HG03432 (cell line): ENCODE measurements at regions not wholly inside any gene's neighbourhood (a gene's known extent, or its start where the extent isn't known, plus 50 kb on each side); places are given as distances from the start of the nearest gene placed in this dataset.
"Not testable (repeated sequence)": the region's sequence is repeated elsewhere in the genome, so short reads cannot be mapped to it uniquely, and the experiment has no call there.

Source experiments
- ATAC-seq: cut with Tn5 transposase; IDR thresholded peaks from one replicate; pipeline ENCODE4 v1.9.1; 2021; ENCODE audit warnings: mild to moderate bottlenecking, moderate library complexity; ENCODE audit not compliant: unreplicated experiment

- no peak for ATAC-seq
These were observed 114.3 kb downstream of the MPP7 start for GRCh38 chr10:28188526-28188925.

DNA sequence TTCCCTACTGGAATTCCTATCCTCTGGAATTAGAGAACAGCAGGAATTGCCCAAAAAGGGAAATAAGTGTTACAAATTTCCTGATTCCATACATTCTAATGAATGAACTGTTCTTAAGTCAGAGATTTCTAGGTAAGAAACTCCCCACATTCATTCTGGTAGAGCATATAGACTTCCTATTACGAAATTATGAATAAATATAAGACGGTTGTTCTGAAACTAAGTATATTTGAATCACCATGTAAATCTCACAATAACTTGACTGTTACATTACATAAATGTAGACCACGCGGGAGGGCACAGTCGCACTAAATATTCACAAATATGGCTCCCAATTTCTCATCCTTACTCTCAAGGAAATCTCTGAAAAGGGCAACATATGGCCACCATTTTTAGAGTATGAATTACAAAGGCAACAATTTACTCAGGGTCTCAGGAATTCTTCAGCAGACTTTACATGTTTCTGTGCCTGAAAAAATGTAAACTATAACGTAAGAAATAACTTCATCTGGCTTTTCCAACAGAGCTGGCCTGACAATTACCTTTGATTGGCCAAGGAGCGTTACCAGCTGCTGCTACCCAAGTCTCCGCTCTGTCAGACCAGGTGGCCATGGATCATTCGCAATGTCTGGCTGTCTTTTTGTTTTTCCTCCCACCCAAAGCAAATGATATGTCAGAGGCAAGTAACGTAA, 115.8 kb downstream of the MPP7 start:
- no peak for ATAC-seq

- no peak for ATAC-seq
These were observed 116.4 kb downstream of the MPP7 start for GRCh38 chr10:28186461-28186860.

DNA sequence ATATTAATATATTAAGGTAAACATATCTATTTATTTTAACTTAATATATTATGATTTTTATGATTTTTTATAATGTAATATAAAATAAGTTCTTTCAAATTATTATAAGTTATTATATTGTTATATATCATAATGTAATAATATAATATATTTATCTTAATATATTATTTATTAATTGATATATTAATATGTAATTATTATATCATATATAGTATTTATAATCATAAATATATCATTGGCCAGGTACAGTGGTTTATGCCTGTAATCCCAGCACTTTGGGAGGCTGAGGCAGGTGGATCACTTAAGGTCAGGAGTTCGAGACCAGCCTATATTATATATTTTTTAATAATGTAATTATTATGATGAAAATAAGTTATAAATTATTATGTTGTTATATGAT, 118.1 kb downstream of the MPP7 start:
- no peak for ATAC-seq

DNA sequence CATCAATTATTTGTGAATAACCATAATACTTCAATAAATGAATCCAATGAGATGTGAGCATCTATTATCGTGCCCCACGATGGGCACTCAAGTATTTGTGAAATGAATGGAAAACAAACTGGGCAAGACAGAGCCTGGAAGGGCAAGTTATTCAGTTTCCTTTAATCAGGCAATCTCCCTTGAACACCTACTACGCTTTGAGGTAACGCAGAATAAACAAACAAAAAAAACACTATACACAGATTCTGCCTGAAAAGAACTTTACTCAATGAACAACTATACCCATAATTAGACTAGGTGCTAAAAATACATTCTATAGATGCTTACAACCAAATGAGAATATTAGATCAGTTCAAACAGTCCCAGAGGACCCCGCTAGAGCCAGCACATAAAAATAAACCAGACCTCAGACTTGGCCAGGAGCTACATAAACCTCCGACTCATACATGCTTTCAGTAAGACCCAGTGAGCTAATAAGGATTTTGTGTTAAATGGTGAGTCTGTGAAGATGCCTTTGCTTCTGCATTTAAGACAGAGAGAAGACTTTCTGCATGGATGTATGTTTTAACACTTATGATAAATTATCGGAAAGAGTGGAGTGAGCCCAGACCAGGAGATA, 121.3 kb downstream of the MPP7 start:
- ATAC-seq, result no peak

DNA sequence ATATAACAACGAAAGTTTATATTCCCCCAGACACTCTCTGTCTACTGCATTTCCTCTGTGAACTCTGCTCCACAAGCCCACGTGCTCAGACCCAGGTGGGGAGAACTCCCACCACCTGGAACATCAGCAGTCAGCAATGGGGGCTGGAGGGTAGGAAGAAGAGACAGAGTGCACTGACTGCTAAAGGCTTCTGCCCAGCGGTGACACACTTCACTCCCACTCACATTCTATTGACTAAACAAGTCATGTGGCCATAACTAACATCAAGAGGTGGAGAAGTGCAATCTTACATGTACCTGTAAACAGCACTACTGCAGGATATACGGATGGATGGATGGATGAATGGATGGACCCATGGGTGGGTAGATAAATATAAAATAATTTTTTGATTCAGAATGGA, 122.2 kb downstream of the MPP7 start:
- no peak for ATAC-seq

- no peak for ATAC-seq
These were observed 123.1 kb downstream of the MPP7 start for GRCh38 chr10:28179743-28180099.

DNA sequence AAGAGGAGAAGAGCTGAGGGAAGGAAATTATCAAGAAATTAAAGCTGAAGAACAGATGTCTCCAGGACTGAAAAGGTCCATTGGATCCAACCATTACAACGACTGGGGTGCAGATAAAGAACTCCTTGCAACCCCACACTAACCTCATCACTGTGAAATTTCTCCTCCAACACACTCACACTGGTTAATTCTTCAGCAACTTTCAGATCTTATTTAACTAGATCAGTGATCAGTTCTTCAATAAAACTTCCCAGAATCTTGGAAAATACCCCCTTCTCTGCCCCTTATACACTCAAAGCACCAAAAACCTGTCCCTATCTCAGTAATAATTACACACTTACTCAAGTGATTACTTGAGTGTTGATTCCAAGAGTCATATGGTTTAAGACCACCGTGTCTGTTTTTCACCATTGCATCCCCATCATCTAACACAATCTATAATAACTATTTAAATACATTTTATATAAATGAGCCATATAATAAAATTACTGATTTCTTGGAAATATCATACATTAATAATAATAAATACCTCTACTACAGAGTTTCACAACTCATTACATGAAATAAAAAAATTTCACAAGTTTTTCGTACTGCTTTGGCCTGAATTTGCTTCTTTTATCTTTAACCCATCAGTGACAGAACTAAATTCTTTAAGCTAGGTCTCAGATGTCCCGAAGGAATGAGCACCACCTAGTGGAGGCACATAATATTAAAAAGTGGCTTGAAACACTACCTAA, 123.7 kb downstream of the MPP7 start:
- peak; percentile 62 for ATAC-seq

DNA sequence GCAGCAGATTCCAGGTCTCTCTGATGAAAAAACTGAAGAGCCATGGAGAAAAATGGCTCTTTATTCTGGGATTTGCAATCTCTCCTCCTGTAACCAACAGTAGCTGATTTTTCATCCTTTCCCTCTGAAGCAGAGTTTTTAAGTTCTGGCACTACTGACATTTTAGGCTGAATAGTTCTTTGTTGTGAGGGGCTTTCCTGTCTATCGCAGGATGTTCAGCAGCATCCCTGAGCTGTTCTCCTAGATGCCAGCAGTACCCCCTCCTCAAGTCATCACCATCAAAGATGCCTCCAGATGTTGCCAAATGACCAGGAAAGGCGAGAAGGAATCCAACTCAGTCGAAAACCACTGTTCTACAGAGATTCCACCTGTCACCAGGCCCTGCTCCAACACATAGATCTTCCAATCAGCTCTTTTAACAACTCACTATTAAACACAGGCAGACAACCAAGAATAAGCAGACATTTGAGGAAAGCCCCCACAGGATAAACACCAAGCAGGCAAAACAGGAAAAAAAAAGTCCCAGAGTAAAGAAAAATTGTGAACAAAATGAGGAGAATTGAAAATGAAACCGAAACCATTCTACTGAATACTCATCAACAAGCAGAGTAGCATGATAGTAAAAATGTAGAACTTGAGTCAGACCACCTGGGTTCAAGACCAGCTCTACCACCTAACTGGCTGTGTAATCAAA, 124.8 kb downstream of the MPP7 start:
- peak; percentile 74 for ATAC-seq

DNA sequence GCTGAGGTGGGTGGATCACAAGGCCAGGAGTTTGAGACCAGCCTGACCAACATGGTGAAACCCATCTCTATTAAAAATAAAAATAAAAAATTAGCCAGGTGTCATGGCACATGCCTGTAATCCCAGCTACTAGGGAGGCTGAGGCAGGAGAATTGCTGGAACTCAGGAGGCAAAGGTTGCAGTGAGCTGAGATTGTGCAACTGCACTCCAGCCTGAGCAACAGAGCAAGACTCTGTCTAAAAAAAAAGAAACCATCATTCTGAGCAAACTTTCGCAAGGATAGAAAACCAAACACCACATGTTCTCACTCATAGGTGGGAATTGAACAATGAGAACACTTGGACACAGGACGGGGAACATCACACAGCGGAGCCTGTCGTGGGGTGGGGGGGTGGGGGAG, 126.4 kb downstream of the MPP7 start:
- not testable (repeated sequence) for ATAC-seq

- ATAC-seq, result no peak
These were observed 130.6 kb downstream of the MPP7 start for GRCh38 chr10:28172223-28172610.

GRCh38 chr10:28171468-28172222, 131.2 kb downstream of the MPP7 start:
- no peak for ATAC-seq

GRCh38 chr10:28169525-28169924, 133.3 kb downstream of the MPP7 start:
- peak; percentile 89 for ATAC-seq

GRCh38 chr10:28160866-28161405, 141.9 kb downstream of the MPP7 start:
- ATAC-seq, result no peak

DNA sequence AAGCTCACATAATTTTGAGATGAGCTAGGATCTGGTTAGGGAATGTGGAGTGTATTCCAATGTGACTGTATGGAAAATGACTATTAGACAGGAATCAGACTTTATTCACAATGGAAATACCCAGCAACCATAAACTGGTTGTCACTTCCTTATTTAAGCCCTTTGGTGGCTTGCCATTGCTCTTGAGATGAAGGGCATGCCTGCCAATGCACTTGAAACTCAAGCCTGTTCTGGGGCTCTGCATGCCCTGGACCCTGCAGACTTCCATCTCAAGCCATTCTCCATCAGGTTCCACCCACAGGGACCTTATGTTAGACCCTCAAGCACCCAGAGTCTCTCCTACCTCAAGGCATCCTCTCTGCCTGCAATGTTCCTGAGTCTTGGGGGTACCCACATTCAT, 145.5 kb downstream of the MPP7 start:
- ATAC-seq, result no peak

- no peak for ATAC-seq
These were observed 147.1 kb downstream of the MPP7 start for GRCh38 chr10:28155726-28156125.

GRCh38 chr10:28151636-28152035, 151.2 kb downstream of the MPP7 start:
- no peak for ATAC-seq

- no peak for ATAC-seq
These were observed 150.9 kb upstream of the ODAD2 start for GRCh38 chr10:28149746-28150145.

- no peak for ATAC-seq
These were observed 148.8 kb upstream of the ODAD2 start for GRCh38 chr10:28147706-28148105.

GRCh38 chr10:28139138-28139537, 140.3 kb upstream of the ODAD2 start:
- ATAC-seq, result no peak
